H7 (cell line): ENCODE measurements at regions not wholly inside any gene's neighbourhood (a gene's known extent, or its start where the extent isn't known, plus 50 kb on each side); places are given as distances from the start of the nearest gene placed in this dataset.
"Not testable (repeated sequence)": the region's sequence is repeated elsewhere in the genome, so short reads cannot be mapped to it uniquely, and the experiment has no call there.

Source experiments
- DNase-seq: peaks from one replicate; pipeline ENCODE4 v3.0.0; 2012
- H3K27me3 ChIP-seq: 2 replicates; pipeline ENCODE4 v1.6.0; 2011; ENCODE audit warnings: mild to moderate bottlenecking, low read length; ENCODE audit not compliant: control insufficient read depth, insufficient read depth
- H3K36me3 ChIP-seq: replicated peaks from 2 replicates; pipeline ENCODE4 v1.5.1; 2011; ENCODE audit warnings: low read length; ENCODE audit not compliant: control insufficient read depth, insufficient read depth
- H3K4me3 ChIP-seq: 2 replicates; pipeline ENCODE4 v1.5.1; 2011; ENCODE audit warnings: low read depth, mild to moderate bottlenecking, control low read depth, low read length, moderate library complexity; ENCODE audit not compliant: insufficient read depth

GRCh38 chr3:104245261-104245660, 1121.4 kb upstream of the ALCAM start:
- H3K27me3 ChIP-seq, result no peaks in the 10 kb centered on the region

DNA sequence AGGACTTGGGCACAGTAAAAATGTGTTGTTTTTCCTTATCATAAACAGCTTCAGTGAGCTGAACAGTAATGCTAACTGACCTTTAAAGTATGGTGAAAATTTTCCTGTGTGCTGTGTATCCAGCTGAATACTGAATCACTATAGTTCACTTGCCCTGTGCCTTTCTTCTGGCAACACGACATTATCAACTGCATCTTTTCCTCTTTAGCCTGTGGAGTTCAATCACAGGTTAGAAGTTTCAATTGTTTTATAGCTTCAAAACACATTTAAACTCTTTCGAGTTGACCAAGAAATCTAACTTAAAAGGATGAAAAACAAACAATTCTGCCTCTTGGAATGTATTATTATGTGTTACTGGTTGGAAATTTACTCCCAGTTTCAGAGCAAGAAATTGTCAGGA, 1120.7 kb upstream of the ALCAM start:
- H3K27me3 ChIP-seq, result no peaks in the 10 kb centered on the region
- no peaks in the 10 kb centered on the region for H3K36me3 ChIP-seq
- H3K4me3 ChIP-seq, result no peak overlapping the region
- DNase-seq, result no peak

More at GRCh38 chr3:104245261-104245660, 1121.4 kb upstream of the ALCAM start:
- DNase-seq, result no peak
- H3K36me3 ChIP-seq, result no peaks in the 10 kb centered on the region
- H3K4me3 ChIP-seq, result no peak overlapping the region

GRCh38 chr3:104257486-104257885, 1109.2 kb upstream of the ALCAM start:
- H3K27me3 ChIP-seq, result no peaks in the 10 kb centered on the region
- no peak for DNase-seq
- H3K4me3 ChIP-seq, result no peak overlapping the region
- H3K36me3 ChIP-seq, result no peaks in the 10 kb centered on the region

GRCh38 chr3:104263477-104263876, 1103.2 kb upstream of the ALCAM start:
- H3K36me3 ChIP-seq, result no peaks in the 10 kb centered on the region
- DNase-seq, result no peak
- no peaks in the 10 kb centered on the region for H3K27me3 ChIP-seq
- no peak overlapping the region for H3K4me3 ChIP-seq

DNA sequence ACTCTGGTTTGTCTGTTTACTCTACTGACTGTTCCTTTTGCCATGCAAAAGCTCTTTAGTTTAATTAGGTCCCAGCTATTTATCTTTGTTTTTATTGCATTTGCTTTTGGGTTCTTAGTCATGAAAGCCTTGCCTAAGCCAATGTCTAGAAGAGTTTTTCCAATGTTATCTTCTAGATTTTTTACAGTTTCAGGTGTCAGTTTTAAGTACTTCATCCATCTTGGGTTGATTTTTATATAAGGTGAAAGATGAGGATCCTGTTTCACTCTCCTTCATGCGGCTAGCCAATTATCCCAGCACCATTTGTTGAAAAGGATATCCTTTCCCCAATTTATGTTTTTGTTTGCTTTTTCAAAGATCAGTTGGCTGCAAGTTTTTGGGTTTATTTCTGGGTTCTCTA, 1100.5 kb upstream of the ALCAM start:
- not testable (repeated sequence) for DNase-seq, H3K36me3 ChIP-seq, H3K4me3 ChIP-seq, H3K27me3 ChIP-seq

DNA sequence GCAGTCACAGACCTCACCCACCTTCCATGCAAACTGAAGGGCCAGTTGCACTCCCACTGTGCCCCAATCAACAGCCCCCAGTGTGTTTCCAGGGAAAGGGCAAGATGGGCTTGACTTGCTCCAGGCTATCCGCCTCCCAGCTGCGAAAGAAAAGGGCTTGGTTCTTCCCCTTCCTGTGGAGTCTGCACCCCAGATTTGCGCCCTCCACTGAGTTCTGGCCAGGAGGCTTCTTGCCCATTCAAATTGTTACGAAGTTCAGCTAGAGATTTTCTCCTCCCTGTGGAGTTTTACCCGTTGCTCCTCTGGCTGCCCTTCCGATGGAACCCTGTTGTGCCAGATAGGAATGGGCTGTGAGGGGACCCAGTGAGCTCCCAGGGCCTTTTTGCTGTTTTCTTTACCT, 1096.9 kb upstream of the ALCAM start:
- Histone ChIP-seq H3K4me3 (no peak overlapping the region), H3K27me3 (no peaks in the 10 kb centered on the region), H3K36me3 (no peaks in the 10 kb centered on the region)
- DNase-seq, result no peak

DNA sequence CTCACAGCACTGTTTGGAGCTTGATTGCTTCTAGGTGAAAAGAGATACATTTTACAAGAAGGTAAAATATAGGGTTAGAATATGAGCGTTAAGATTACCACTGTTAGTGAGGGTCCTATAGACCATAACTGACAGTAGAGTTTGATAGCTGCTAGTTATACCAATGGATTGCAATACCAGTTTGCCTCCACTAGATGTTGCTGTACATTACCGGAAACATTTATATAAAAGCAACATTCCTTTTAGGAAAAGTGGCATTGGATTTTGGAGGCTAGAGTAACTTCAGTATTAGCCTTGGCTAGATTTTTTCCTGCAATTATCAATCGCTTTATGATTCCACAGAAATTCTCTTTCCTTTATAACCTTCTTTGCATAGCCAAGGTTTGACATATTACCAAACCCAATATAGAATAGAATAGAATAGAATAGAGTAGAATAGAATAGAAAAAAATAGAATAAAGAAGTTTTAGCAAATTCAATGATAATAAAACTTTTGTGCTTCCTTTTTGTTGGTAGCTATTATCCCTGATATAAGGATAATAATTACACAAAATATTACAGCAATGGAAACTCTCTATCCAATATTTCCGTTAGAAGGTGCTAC, 1093.6 kb upstream of the ALCAM start:
- no peaks in the 10 kb centered on the region for H3K27me3 ChIP-seq
- H3K36me3 ChIP-seq, result no peaks in the 10 kb centered on the region
- DNase-seq, result no peak
- no peak overlapping the region for H3K4me3 ChIP-seq

- no peak for DNase-seq
- H3K4me3 ChIP-seq, result no peak overlapping the region
- no peaks in the 10 kb centered on the region for H3K36me3 ChIP-seq
- H3K27me3 ChIP-seq, result no peaks in the 10 kb centered on the region
Measured at GRCh38 chr3:104275199-104275598, 1091.5 kb upstream of the ALCAM start.

DNA sequence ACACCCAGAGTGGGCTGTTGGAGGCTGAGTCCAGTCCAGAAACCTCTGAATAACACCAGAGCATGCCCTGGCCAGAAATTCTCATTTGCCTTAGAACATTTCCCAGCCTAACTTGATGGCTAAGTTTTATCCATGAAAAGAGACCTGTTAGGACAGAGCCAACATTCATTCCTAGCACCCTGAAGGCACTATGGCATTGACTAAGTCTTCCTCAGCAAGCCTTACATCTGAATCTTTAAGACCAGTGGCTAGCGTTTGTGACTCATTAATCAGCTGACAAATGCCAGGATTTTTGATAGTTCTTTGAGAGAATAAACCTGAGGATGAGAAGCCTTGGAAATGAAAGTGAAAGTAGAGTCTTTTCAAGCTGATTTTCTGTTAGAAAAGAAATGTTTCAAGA, 1087.1 kb upstream of the ALCAM start:
- Histone ChIP-seq H3K36me3 (no peaks in the 10 kb centered on the region), H3K27me3 (no peaks in the 10 kb centered on the region), H3K4me3 (no peak overlapping the region)
- DNase-seq, result no peak

- H3K4me3 ChIP-seq, result no peak overlapping the region
- no peak for DNase-seq
- H3K36me3 ChIP-seq, result no peaks in the 10 kb centered on the region
- H3K27me3 ChIP-seq, result no peaks in the 10 kb centered on the region
Measured at GRCh38 chr3:104281713-104282112, 1085.0 kb upstream of the ALCAM start.

GRCh38 chr3:104286645-104287044, 1080.1 kb upstream of the ALCAM start:
- no peak for DNase-seq
- H3K4me3 ChIP-seq, result no peak overlapping the region
- no peaks in the 10 kb centered on the region for H3K27me3 ChIP-seq
- H3K36me3 ChIP-seq, result no peaks in the 10 kb centered on the region

GRCh38 chr3:104291437-104291851, 1075.3 kb upstream of the ALCAM start:
- Histone ChIP-seq H3K36me3 (no peaks in the 10 kb centered on the region), H3K4me3 (no peak overlapping the region), H3K27me3 (no peaks in the 10 kb centered on the region)
- no peak for DNase-seq

GRCh38 chr3:104291878-104292277, 1074.8 kb upstream of the ALCAM start:
- Histone ChIP-seq H3K4me3 (no peak overlapping the region), H3K27me3 (no peaks in the 10 kb centered on the region), H3K36me3 (no peaks in the 10 kb centered on the region)
- no peak for DNase-seq

- no peaks in the 10 kb centered on the region for H3K27me3 ChIP-seq
- DNase-seq, result no peak
- no peaks in the 10 kb centered on the region for H3K36me3 ChIP-seq
- no peak overlapping the region for H3K4me3 ChIP-seq
Measured at GRCh38 chr3:104297617-104298016, 1069.1 kb upstream of the ALCAM start.

DNA sequence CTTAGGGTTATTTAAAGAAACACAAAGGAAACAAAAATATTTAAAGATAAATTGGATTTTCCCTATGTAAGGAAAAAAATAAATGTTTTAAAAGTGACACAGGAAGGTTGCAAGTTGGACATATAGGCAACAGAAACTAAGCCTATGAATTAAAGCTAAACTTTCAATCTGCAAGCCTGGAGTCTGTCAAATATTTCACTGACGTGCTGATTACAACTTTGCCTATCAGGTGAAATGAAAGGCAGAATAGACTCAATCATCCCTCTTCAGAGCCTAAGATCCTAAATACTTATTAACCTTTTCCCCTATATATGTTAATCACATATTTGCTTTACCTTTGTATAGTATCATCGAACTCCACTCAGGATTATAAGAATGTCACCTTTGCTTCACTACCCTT, 1068.0 kb upstream of the ALCAM start:
- no peaks in the 10 kb centered on the region for H3K36me3 ChIP-seq
- H3K27me3 ChIP-seq, result no peaks in the 10 kb centered on the region
- H3K4me3 ChIP-seq, result no peak overlapping the region
- no peak for DNase-seq

DNA sequence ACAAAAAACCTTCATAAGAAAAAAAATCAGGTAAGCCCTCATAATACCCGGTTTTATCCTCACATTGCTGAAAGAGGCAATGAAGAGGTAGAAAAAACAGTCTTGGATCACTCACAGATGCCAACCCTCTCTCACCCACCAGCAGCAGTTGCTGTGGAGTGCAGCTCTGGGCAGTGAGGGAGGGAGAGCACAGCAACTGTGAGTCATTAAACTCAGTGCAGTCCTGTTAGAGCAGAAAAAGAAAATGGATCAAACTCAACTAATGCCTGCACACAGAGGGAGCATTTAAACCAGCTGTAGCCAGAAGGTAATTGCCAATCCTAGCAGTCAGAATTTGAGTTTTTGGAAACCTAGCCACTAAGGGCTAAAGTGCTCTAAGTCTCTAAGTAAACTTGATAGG, 1050.6 kb upstream of the ALCAM start:
- Histone ChIP-seq H3K27me3 (no peaks in the 10 kb centered on the region), H3K4me3 (no peak overlapping the region), H3K36me3 (no peaks in the 10 kb centered on the region)
- DNase-seq, result no peak
